ENCODE measurements at regions not wholly inside any gene's neighbourhood (a gene's known extent, or its start where the extent isn't known, plus 50 kb on each side); places are given as distances from the start of the nearest gene placed in this dataset.

GRCh38 chr5:109588281-109589035, 101.3 kb upstream of the MAN2A1 start:
- TF ChIP-seq CTCF (IDR thresholded peaks at IDR 0.05; ENCODE audit: borderline replicate concordance, extremely low read depth, insufficient read depth), result no peak
- FAIRE-seq (no peak), DNase-seq (no peak)
- Histone ChIP-seq H3K9ac (ENCODE audit: low read length in 3 of 3) (no peak overlapping the region), H3K27ac (ENCODE audit: low read depth in 2 of 2, low read length in 2 of 2) (no peak overlapping the region), H3K4me3 (ENCODE audit: low read length in 3 of 3) (no peak overlapping the region), H3K27me3 (ENCODE audit: control insufficient read depth, insufficient read depth, low read length) (no peaks in the 10 kb centered on the region), H3K9me3 (ENCODE audit: control insufficient read depth in 2 of 3, insufficient read depth in 1 of 3, low read length in 3 of 3) (no peaks in the 10 kb centered on the region), H3K36me3 (ENCODE audit: control insufficient read depth in 2 of 3, insufficient read depth in 3 of 3, low read length in 3 of 3) (no peaks in the 10 kb centered on the region), H3K4me1 (ENCODE audit: control insufficient read depth in 2 of 3, insufficient read depth in 2 of 3, low read depth in 1 of 3, low read length in 3 of 3) (no peaks in the 10 kb centered on the region)
- intact Hi-C loops (cut with DNase I), result no loop called here

- DNase-seq (no peak), FAIRE-seq (no peak)
- Histone ChIP-seq H3K27ac (ENCODE audit: low read depth in 2 of 2, low read length in 2 of 2) (no peak overlapping the region), H3K9me3 (ENCODE audit: control insufficient read depth in 2 of 3, insufficient read depth in 1 of 3, low read length in 3 of 3) (no peaks in the 10 kb centered on the region), H3K27me3 (ENCODE audit: control insufficient read depth, insufficient read depth, low read length) (no peaks in the 10 kb centered on the region), H3K4me3 (ENCODE audit: low read length in 3 of 3) (no peak overlapping the region), H3K9ac (ENCODE audit: low read length in 3 of 3) (no peak overlapping the region), H3K36me3 (ENCODE audit: control insufficient read depth in 2 of 3, insufficient read depth in 3 of 3, low read length in 3 of 3) (no peaks in the 10 kb centered on the region), H3K4me1 (ENCODE audit: control insufficient read depth in 2 of 3, insufficient read depth in 2 of 3, low read depth in 1 of 3, low read length in 3 of 3) (no peaks in the 10 kb centered on the region)
- TF ChIP-seq CTCF (IDR thresholded peaks at IDR 0.05; ENCODE audit: borderline replicate concordance, extremely low read depth, insufficient read depth), result no peak
- intact Hi-C loops (cut with DNase I), result no loop called here
These were observed 104.6 kb upstream of the MAN2A1 start for GRCh38 chr5:109584986-109585599.

- Histone ChIP-seq H3K27ac (ENCODE audit: low read depth in 2 of 2, low read length in 2 of 2) (no peak overlapping the region), H3K9me3 (ENCODE audit: control insufficient read depth in 2 of 3, insufficient read depth in 1 of 3, low read length in 3 of 3) (no peaks in the 10 kb centered on the region), H3K4me3 (ENCODE audit: low read length in 3 of 3) (no peak overlapping the region), H3K27me3 (ENCODE audit: control insufficient read depth, insufficient read depth, low read length) (no peaks in the 10 kb centered on the region), H3K9ac (ENCODE audit: low read length in 3 of 3) (no peak overlapping the region), H3K4me1 (ENCODE audit: control insufficient read depth in 2 of 3, insufficient read depth in 2 of 3, low read depth in 1 of 3, low read length in 3 of 3) (no peaks in the 10 kb centered on the region), H3K36me3 (ENCODE audit: control insufficient read depth in 2 of 3, insufficient read depth in 3 of 3, low read length in 3 of 3) (no peaks in the 10 kb centered on the region)
- no peak for TF ChIP-seq CTCF (IDR thresholded peaks at IDR 0.05; ENCODE audit: borderline replicate concordance, extremely low read depth, insufficient read depth)
- intact Hi-C loops (cut with DNase I), result no loop called here
- DNase-seq, result no peak
- no peak for FAIRE-seq
These were observed 109.5 kb upstream of the MAN2A1 start for GRCh38 chr5:109580225-109580624.
